AG04450 (cell line): ENCODE measurements at regions not wholly inside any gene's neighbourhood (a gene's known extent, or its start where the extent isn't known, plus 50 kb on each side); places are given as distances from the start of the nearest gene placed in this dataset.
A peak's percentile ranks its signal among the peaks of the same experiment; 100 is the strongest.

ENCODE experiments used
- CTCF ChIA-PET: fragments of 300-600, 350-600 bp; formaldehyde crosslinking; extraction: SDS; loops from one replicate; lab custom pipeline; 2022; ENCODE audit warnings: antibody characterized with exemption, inconsistent platforms; lab: Charles Lee
- POLR2A ChIA-PET: fragments of 350-600 bp; formaldehyde crosslinking; extraction: SDS; loops from one replicate; lab custom pipeline; 2021; ENCODE audit warnings: antibody characterized with exemption, inconsistent platforms; lab: Yijun Ruan, JAX
- DNase-seq: peaks from one replicate; pipeline ENCODE4 v3.0.0-alpha.2; 2011; ENCODE audit warnings: low read depth, low spot score
- H3K27ac ChIP-seq: one replicate; pipeline ENCODE4 v1.5.1; 2012; ENCODE audit warnings: low read depth, low read length, control low read depth
- H3K27me3 ChIP-seq: one replicate; pipeline ENCODE4 v1.6.0; 2012; ENCODE audit warnings: low read length; ENCODE audit not compliant: control insufficient read depth, insufficient read depth
- H3K4me3 ChIP-seq: 2 replicates; pipeline ENCODE4 v1.5.1; 2011; ENCODE audit warnings: mild to moderate bottlenecking, low read depth, low read length, control low read depth
- H3K9me3 ChIP-seq: 2 replicates; pipeline ENCODE4 v1.5.1; 2012; ENCODE audit warnings: low read length; ENCODE audit not compliant: control insufficient read depth, insufficient read depth
- TF ChIP-seq, protein P1 (sequence below): IDR thresholded peaks from 2 replicates; pipeline ENCODE4 v1.5.1; 2011; ENCODE audit warnings: low read depth, low read length, control low read depth, inconsistent platforms

DNA sequence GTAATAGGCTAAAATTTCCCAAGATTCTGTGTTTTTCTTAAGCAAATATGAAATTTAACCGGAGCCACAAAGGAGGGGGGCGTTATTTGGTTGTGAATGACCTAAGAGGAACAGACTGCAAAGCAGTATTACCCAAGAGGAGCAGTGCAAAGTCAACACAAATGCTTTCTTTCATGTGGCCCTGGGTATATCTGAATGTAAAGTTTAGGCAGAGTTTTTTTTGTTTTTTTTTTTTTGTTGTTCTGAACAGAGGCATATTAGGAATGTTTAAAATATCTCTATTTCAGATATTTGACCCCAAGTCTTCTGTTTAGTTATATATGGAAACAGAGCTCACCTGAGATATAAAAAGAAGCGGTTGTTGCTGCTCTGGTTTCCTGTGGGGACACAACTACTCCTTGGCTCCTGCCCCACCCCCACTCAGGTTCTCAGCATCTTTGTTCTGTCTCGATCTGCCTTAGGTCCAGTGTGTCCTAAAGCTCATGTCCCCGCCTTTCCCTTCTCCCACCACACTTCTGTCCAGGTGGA, 220.7 kb downstream of the RFC3 start:
- no peaks in the 10 kb centered on the region for H3K9me3 ChIP-seq
- no peak overlapping the region for H3K27ac ChIP-seq
- ChIA-PET POLR2A (no interaction called here), CTCF (interaction anchor here (1.1 to 1.2 kb wide), 2 partner anchors 24 to 238 kb away, joined by 3 to 4 read pairs; no protein-coding TSS in a partner anchor)
- TF ChIP-seq, protein P1, sequence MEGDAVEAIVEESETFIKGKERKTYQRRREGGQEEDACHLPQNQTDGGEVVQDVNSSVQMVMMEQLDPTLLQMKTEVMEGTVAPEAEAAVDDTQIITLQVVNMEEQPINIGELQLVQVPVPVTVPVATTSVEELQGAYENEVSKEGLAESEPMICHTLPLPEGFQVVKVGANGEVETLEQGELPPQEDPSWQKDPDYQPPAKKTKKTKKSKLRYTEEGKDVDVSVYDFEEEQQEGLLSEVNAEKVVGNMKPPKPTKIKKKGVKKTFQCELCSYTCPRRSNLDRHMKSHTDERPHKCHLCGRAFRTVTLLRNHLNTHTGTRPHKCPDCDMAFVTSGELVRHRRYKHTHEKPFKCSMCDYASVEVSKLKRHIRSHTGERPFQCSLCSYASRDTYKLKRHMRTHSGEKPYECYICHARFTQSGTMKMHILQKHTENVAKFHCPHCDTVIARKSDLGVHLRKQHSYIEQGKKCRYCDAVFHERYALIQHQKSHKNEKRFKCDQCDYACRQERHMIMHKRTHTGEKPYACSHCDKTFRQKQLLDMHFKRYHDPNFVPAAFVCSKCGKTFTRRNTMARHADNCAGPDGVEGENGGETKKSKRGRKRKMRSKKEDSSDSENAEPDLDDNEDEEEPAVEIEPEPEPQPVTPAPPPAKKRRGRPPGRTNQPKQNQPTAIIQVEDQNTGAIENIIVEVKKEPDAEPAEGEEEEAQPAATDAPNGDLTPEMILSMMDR = no peak
- no peaks in the 10 kb centered on the region for H3K27me3 ChIP-seq
- no peak overlapping the region for H3K4me3 ChIP-seq
- no peak for DNase-seq

DNA sequence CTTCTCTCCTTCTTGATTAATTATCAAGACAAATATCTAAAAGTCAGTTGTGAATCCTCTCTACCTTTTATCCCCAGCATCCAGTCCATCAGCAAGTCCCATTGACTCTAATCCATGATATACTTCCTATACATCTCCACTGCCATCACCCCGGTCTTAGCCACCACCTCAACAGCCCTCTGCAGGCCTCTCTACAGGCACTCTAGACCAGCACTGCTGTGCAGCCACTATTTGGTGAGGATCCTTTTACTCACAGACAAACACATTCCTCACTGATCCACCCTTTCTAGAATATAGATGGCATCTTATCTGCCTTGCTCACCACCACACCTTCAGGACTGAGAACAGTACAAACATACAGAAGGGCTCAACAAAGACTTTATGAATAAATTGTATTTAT, 221.7 kb downstream of the RFC3 start:
- H3K4me3 ChIP-seq = no peak overlapping the region
- H3K27ac ChIP-seq = no peak overlapping the region
- DNase-seq = no peak
- TF ChIP-seq, protein P1 = no peak
- POLR2A ChIA-PET = no interaction called here
- CTCF ChIA-PET = interaction anchor here (1.2 kb wide), 1 partner anchor 239 kb away, joined by 4 read pairs; no protein-coding TSS in a partner anchor
- H3K27me3 ChIP-seq = no peaks in the 10 kb centered on the region
- no peaks in the 10 kb centered on the region for H3K9me3 ChIP-seq

DNA sequence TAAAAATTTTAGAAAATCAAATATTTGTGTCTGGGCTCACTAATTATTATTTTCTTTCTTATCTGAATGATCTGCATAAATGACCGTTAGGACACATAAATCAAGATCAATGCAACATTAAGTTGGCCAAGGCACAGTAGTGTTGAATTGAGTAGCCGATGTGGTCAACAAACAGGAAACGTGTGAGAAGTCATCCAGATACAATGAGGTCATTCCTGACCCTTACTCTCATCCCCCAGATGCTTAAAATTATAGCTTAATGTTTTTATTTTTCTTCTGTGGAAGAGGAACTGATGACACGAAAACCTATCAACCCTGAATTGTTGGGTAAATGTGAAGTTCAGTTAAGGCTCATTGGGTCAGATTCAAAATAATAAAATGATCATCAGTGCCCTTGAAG, 222.9 kb downstream of the RFC3 start:
- no peaks in the 10 kb centered on the region for H3K9me3 ChIP-seq
- DNase-seq = no peak
- H3K27me3 ChIP-seq = no peaks in the 10 kb centered on the region
- no peak overlapping the region for H3K4me3 ChIP-seq
- no peak overlapping the region for H3K27ac ChIP-seq
- CTCF ChIA-PET = no interaction called here
- POLR2A ChIA-PET = no interaction called here
- TF ChIP-seq, protein P1 = no peak

GRCh38 chr13:34044041-34044440, 226.1 kb downstream of the RFC3 start:
- no peaks in the 10 kb centered on the region for H3K9me3 ChIP-seq
- POLR2A ChIA-PET = no interaction called here
- no peak overlapping the region for H3K4me3 ChIP-seq
- no peak for DNase-seq
- TF ChIP-seq, protein P1 = no peak
- H3K27ac ChIP-seq = no peak overlapping the region
- CTCF ChIA-PET = no interaction called here
- H3K27me3 ChIP-seq = no peaks in the 10 kb centered on the region

GRCh38 chr13:34044660-34045080, 226.7 kb downstream of the RFC3 start:
- ChIA-PET CTCF (no interaction called here), POLR2A (no interaction called here)
- Histone ChIP-seq H3K27me3 (no peaks in the 10 kb centered on the region), H3K27ac (no peak overlapping the region), H3K9me3 (no peaks in the 10 kb centered on the region), H3K4me3 (no peak overlapping the region)
- DNase-seq = peak; percentile 18
- TF ChIP-seq, protein P1 = no peak
